GM18511 (cell line): ENCODE measurements at regions not wholly inside any gene's neighbourhood (a gene's known extent, or its start where the extent isn't known, plus 50 kb on each side); places are given as distances from the start of the nearest gene placed in this dataset.
"Not testable (repeated sequence)": the region's sequence is repeated elsewhere in the genome, so short reads cannot be mapped to it uniquely, and the experiment has no call there.

Experiments used
- ATAC-seq: cut with Tn5 transposase; IDR thresholded peaks from one replicate; pipeline ENCODE4 v1.9.1; 2021; ENCODE audit warnings: mild to moderate bottlenecking, moderate library complexity; ENCODE audit not compliant: unreplicated experiment

DNA sequence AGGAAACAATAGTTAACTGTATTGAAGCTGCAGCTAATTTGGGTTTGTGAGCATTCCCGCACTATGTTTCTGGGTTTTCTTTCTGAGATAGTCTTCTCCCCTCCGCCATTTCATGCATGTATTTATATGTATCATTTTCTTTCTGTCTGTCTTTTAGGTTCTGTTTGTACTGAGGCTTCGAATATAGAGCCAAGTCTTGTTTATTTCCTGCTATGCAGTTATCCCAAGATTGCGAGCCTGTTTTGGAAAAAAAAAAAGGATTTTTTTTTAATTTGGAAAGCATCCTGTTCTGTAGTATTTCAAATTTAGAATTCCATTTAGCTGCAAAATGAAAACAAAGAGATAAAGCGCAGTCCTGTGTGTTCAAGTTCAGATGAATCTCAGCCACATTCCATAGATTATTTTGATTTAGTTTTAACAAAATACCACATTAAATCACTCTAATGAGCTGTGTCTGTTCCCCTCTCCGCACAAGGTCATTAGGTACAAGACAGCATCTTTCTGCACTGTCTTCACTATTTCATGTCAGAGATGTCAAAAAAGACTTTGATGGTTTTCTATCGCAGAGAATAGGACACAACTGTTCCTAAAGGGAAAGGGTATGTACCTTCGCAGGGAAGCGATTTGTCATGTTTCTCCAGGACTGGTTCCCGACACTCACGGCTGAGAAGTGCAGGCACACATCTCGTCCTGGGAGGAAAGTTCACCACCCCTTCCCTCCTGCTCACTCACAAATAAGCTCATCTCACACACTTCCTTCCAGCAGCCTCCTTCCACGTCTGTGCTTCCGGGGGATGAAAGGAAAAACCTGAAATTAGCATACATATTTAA, 443.4 kb downstream of the ZNF516 start:
- ATAC-seq, result no peak

- no peak for ATAC-seq
These were observed 448.8 kb downstream of the ZNF516 start for GRCh38 chr18:76046221-76046620.

DNA sequence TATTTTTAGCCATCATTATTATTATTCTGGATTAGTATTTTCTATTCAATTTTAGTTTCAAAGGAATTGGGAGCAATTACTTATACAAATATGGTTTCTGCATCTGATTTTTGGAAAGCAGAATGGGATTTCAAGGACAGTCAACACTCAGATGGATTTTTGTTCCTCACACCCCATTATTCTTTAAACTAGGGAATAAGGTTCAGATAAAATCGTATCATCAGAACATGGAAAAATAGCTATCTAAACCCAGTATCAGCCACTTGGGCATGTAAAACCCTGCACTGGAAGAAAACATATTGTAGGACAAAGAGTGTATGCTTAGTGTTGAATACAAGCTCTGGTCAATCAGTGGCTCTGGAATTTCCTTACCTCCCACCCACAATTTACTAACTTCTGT, 452.5 kb downstream of the ZNF516 start:
- no peak for ATAC-seq

- ATAC-seq, result no peak
These were observed 476.8 kb downstream of the ZNF516 start for GRCh38 chr18:76018210-76018609.

DNA sequence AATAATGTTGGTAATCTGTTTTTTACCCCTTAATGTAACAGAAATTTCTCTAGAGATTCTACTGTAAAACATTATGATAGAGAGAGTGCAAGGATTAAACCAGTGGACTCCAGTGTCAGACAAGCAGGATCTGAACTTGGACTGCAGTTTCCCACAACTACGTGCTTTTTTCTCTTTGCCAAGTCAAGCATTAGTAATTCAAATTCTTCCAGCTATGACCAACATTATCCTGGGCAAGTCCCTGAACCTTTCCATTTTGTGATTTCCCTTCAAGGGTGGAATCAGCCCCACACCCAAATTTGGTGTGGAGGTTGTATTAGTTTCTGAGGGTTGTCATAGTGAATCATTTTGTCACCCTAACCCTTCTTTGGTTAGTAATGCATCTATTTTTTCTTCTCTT, 482.0 kb downstream of the ZNF516 start:
- ATAC-seq, result no peak

GRCh38 chr18:76005632-76006208, 489.3 kb downstream of the ZNF516 start:
- ATAC-seq, result no peak

GRCh38 chr18:75987913-75988312, 507.1 kb downstream of the ZNF516 start:
- not testable (repeated sequence) for ATAC-seq

DNA sequence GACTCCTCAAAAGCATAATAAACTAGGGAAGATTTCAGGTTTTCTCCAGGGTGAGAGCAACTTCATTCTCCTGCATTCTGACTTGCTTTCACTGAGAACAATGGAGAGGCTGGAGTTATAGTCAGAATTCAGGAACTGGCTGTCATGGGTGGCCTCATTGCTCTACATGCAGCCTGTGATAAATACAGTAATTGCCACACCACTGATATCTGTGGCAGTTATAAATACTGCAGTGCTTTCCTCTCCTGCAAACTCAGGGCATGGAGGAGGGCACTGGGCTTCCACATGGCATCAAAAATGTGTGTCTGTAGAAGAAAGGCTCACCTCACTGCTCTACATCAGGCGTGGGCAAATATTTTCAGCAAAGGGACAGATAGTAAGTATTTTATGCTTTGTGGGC, 510.2 kb downstream of the ZNF516 start:
- ATAC-seq, result no peak

DNA sequence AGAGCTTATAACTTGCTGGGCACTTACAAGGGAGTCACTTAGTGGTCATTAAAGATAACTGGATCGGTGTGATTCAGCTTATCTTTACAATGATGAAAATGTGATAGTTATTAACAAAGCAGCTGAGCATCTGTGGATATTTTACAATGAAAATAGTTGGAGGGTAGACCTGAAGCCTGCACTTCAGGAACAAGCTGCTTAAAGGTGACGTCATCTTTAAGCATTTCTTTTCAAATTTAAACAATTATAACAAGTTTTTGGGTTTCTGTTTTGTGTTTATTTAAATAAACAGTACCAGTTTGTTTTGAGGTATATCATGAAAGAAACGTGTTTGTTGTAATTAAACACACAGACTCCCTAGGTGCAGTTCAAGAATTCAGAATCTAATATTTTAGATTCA, 513.9 kb downstream of the ZNF516 start:
- ATAC-seq, result no peak

- no peak for ATAC-seq
These were observed 518.0 kb downstream of the ZNF516 start for GRCh38 chr18:75977081-75977480.

DNA sequence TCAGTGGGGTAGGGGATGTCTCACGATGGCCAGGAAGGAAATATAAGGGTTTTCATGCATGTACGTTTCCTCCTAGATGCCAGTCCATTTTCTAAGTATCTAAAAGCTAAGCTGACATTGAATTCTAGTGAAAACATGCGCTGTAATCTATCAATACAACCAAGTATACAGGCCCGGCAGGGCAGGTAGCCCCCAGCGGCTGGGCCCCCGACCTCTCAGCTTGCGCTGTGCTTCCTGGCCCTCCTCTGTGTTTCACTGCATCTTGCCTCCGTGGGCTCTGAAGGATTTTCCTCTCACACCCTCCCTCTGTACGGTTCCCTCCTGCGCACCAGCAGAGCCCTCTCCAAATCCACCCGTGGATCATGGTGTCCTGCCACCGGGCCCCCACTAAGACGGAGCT, 524.8 kb downstream of the ZNF516 start:
- no peak for ATAC-seq

DNA sequence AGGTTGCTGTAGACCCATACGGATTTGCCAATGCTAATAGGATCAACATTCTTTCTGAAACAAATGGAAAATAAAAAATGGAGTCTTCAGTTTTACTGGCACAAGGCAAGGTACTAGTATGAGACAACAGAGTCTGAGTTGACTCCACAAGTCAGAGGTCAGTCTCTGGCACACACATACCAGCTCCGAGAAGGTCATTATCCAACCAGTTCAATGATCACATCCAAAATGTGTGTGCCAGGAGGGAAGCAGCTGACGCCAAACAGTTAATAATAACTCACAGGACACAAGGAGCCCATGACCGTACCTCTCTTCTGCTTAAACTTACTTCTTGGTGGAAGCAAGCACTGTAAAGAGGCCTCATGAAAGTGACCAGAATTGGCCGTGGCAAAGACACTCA, 528.6 kb downstream of the ZNF516 start:
- ATAC-seq, result no peak

GRCh38 chr18:75962036-75962572, 532.9 kb downstream of the ZNF516 start:
- no peak for ATAC-seq

- not testable (repeated sequence) for ATAC-seq
These were observed 532.9 kb upstream of the SMIM21 start for GRCh38 chr18:75960356-75960755.

DNA sequence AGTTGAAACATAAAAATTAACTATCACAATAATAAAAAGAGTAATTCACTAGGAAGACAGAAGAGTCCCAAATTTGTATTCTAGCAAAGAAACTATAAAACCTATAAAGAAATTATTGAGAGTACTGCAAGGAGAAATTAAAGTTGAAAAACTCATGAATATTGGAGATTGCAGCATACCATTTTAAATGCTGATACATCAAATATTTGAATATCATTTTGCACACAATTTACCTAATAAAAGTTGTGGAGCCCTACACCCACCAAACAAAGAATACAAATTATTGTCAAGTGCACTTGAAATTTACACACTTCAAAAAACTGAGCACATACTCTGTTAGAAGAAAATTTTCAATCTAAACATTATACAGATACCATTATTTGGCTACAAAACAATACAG, 531.6 kb upstream of the SMIM21 start:
- no peak for ATAC-seq

GRCh38 chr18:75958683-75959082, 531.2 kb upstream of the SMIM21 start:
- no peak for ATAC-seq

- no peak for ATAC-seq
These were observed 517.9 kb upstream of the SMIM21 start for GRCh38 chr18:75945265-75945933.

- ATAC-seq, result no peak
These were observed 509.8 kb upstream of the SMIM21 start for GRCh38 chr18:75937306-75937705.

DNA sequence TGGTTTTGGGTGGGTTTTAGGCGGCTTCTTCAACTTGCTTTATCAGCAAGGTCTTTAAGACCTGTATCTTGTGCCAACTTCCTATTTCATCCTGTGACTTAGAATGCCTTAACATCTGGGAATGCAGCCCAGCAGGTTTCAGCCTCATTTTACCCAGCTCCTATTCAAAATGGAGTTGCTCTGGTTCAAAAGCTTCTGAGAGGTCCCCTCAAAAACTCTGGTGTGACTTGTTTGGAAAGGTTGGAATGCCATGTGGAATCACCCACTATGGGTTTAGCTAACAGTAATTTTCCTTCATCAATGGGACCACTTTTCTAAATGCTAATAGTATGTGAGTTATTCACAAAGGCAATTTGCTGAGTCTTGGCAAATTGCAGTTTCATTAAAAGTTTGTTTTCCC, 509.4 kb upstream of the SMIM21 start:
- ATAC-seq, result no peak

DNA sequence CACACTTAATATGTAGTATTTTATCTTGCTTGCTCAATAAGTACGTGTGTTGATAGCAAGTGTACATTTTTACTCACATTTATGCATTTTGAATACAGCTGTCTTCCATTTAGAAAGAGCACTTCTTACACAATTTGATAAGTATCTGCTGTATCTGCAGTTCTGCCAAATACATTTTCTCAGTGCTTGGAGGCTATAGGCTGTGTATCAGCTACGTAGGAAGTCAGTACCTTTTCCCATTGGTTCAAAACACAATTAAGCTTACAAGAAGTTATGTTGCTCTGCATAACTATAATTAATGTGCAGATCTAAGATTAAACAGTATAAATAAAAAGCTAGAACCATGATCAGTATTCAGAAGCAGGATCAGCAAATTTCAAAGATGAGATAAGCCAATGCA, 503.6 kb upstream of the SMIM21 start:
- no peak for ATAC-seq

- ATAC-seq, result no peak
These were observed 501.2 kb upstream of the SMIM21 start for GRCh38 chr18:75928706-75929105.

GRCh38 chr18:75927791-75928190, 500.3 kb upstream of the SMIM21 start:
- ATAC-seq, result no peak
